Esophagus mucosa (tissue), 1 donor: ENCODE measurements at regions not wholly inside any gene's neighbourhood (a gene's known extent, or its start where the extent isn't known, plus 50 kb on each side); places are given as distances from the start of the nearest gene placed in this dataset.
A peak's percentile ranks its signal among the peaks of the same experiment; 100 is the strongest.

Experiments used
- ATAC-seq: fragments of 200-7000 bp; cut with Tn5 transposase; one replicate; pipeline ENCODE4 v1.9.1; 2020
- donor health status: DM: yes; HTN: yes; CAD: no.

DNA sequence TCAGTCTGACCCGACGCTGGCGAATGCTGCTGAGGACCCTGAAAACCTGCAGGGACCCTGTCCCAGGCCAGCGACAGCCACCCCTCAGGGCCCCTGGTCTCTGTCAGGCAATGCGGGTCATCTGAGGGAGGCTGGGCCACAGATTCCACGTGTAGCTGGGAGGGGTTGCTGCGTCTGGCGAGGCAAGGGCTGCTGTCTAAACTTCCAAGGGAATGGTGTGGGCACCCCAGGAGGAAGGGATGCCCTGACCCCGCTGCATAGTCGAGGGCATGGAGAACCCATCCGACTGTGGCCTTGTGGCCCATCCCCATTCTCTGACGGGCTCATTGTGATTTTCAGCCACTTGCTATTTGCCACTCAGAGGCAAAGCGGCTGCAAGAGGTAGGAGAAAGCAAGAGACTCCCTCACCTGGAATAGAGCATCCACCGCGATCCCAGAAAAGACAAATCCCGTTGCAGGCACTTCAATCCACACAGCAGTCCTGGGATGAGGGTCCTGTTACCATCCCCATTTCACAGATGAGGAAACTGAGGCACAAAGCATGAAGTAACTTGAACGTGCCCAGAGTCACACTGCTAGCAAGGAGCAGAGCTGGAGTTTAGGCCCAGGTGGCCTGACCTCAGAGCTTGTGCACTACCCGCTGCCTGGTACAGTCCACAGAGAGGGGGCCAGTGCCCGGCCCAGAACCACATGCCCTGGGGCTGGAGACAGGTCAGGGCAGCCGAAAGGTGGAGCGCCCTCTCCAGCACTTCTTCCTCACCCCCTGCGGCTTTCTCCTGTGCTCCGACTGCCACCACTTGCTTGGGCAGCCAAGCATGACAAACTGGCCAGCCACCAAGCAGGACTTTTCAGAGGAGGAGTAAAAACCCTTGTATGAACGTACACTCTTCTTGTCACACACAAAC, 163.8 kb upstream of the KLF14 start:
- peak; percentile 12 for ATAC-seq

DNA sequence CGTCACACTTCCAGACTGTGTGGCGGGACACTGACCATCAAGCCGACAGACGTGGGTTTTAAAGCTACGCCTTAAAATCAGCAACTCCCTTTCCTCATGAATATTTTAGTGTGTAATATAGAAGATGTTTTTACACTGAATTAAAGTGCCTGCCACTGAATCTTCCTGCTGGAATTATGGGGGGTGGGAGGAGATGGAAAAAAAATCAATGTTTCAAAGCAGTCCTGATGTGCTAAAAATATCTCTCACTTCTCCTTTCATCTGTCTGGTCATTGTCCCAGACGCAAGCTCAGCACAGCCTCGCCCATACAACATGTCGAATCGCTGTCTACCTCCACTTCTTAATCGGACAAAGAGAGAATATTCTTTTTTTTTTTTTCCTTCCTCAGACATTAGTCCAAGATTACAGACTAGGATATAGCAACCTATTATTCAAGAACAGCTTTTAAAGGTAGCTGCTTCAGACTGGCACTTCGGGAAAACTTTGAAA, 165.1 kb upstream of the KLF14 start:
- ATAC-seq, result no peak

DNA sequence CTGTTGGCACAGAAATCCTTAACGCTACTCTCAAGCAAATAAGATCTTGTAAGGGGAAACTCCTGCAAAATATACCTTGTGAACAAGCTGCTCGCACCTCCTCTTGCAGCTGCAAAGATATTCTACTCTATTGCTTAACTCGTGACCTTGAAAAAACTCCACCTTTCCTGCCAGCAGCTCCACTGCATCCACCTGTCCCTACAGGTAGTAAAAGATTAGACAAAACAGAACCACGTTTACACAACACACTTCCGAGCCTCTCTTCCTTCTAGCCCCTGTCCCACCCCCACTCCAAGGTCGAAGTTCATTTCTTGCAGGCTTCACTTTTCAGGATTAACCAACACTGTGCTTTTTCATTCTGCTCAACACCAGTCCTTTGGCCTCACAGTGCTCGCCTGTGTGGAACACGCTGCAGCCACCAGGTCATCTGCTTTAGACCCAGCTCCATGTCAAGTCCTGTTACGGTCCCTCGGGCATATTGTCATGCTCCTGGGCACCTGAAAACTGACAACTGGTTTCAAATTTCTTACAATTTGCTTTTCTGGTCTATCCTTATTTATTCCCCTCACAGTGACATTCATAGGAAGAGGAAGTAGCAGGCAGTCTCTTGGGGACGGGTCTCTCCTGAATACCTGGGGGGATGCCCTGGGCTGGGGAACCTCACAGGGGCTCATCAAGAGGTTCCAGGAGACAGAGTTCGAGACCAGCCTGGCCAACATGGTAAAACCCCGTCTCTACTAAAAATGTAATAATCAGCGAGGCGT, 165.8 kb upstream of the KLF14 start:
- peak; percentile 46 for ATAC-seq

DNA sequence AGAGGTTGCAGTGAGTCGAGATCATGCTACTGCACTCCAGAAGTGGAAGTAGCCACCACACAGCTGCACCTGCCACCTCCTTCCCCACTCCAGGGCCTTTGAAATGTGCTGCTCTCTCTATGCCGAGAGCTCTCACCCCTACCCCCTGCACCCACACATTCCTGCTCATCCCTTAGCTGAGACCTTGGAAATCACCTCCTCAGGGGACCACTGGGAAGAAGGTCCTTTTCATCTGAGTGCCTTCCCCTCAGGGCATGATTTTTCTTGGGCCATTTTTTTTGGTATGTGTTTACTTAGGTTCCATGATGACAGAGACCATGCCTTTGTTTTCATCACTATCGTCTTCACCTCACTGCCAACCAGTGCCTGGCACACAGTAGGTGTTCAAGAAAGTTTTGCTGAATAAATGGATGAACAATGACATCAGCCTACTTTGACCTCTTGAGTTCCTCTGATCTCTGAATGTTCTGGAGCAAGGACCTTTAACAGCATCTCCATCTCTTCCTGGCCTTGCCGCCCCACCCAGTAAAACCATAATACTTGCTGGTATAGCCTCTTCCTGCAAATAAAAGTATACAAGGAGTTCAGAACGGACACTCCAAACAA, 166.6 kb upstream of the KLF14 start:
- no peak for ATAC-seq

DNA sequence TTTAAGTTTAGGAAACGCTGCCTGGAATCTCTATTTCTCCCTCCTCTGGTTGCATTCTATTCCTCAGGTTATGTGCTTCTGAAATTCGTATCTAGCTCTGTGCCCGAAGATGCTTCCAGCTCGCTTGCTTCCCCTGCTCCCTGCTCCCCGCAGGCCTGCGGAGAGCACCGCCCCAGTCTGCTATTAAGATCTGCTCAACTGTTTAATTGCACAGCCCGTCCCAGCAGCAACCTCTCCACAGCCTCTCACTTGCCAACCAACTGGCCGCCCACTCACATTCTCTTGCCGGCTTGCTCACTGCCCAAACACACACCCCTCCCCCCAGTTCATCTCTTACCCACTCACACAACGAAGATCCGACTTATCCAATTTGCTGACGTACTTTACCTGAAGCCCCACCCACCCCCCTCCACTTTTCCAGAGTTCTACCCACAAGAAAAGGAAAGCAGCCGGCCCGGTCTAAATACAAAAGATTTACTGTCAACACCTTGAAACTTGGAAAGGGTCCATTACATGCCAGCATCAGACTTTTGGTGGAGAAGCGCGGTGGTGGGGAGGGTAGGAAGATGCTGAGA, 167.3 kb upstream of the KLF14 start:
- ATAC-seq, result peak; percentile 35

DNA sequence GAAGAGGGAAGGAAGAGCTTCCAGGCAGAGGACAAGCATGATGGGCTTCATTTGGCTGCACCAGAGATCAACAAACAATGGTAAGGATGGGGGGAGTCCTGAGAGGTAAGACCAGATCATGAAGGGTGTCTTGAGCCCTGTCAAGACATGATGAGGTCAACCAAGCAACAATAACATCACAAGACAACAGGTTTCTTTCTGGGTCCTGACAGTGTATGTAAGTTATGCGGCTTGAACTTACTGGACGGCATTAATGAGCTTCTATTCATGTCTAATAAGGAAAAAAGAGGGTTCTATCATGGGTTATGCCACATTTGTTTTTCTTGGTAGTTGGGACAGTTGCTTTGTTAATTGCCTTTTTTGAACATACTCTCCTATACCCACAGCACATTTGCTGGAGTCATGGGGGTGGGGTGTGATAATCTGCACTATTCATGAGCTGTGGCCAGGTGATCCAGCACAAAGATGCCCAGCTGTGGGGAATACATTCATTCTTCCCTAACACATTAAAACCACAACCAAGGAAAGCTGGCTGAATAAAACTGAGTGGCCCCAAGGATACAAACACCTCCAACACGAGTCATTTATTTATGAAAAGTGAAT, 168.8 kb upstream of the KLF14 start:
- no peak for ATAC-seq

DNA sequence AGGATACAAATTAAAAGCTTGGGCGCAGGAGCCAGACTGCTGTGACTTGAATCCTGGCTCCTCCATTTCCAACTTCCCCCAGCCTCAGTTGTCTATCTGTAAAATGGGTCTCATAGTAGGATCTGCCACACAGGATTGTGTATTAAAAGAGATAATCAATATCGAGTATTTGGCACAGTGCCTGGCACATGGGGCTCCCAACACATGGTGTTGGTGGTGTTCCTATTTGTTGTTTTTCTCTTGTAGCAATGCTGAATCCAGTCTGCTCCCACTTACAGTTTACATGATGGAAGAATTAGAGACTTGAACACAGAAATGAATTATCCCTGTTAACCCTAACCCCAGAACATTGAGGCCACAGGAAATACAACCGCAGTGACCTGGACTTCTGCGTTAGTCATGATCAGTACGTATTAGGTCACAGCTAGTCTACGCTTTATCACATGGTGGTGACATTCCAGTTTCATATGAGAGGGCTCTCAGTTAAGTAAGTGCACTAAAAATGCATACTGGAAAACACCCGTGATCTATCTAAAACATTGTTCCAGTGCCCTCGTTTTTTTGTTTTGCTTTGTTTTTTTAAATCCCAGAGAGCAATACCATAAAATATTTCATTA, 169.5 kb upstream of the KLF14 start:
- ATAC-seq, result peak; percentile 66

DNA sequence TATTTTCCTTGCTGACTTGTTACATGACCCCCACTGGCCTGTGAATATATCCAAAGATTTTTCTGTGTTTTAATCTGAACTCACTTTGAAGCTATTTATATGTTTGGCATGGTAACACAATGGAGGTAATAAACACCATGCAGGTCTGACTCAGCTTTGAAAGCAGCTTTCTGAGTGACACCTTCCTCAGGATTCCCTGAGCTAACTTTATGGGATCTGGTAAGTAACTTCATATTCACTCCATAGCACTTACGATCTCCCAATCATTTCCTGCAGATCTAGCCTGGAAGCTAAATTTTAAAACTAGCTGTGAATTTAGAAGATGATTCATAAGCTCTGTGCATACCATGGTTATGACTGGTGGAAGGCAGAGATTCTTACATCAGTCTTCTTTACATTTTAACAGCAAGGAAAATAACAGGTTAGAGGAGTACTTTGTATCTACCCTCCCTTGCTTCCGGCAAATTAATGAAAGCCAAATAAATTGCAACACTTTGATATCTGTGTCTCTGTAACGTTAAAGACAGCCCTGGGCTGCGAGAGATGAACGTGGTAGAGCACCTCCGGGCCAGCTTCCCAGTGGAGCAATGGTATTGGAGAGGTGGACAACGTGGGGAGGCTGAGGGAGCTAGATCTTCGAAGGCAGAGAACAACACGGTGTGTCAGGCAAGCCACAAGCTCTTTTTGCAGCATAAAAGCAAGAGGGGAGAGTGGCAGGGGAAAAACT, 170.2 kb upstream of the KLF14 start:
- ATAC-seq, result peak; percentile 92

DNA sequence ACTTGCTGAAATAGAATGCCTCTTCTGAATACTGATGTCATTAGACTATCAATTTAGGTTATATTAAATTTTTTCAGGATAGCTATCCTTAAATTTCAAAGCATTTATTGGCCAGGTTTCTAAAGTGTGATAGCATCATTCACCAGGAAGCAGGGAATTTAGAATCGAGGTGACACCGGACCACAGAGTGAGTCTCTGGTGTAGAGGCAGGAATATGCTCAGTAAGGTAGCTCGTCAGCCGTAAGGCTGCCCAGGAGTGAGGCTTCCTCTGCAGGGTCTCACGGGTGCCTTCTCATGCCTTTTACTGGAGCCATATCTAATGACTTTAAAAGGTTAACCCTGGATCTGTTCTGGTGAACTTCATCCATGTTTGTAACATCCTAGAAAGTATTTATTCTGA, 170.8 kb upstream of the KLF14 start:
- no peak for ATAC-seq

DNA sequence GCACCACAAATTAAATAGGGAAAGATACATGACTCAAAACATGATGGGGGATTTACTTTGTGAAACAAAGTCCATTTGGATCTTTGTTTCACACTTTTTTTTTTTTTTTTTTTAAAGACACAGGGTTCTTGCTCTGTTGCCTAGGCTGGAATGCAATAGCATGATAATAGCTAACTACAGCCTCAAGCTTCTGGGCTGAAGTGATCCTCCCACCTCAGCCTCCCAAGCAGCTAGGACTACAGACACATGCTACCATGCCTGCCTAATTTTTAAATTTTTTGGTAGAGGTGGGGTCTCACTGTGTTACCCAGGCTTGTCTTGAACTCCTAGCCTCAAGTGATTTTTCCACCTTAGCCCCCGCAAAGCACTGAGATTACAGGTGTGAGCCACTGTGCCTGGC, 172.6 kb upstream of the KLF14 start:
- ATAC-seq, result no peak

DNA sequence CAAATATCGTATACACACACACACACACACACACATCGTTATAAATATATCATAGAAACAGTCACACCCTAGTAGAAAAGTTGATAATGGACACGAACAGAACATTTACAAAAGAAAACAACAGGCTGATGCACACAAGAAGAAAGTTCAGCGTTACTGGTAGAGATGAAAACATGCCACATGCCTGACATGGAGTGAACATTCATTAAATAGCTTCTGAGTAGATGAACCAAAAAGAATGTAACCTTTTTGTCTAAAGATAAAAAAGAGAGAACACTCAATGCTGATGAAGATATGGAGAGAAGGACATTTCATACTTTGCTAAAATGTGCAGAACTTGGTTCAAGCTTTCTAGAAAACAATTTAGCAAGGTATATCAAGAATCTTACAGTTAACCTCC, 173.4 kb upstream of the KLF14 start:
- no peak for ATAC-seq

DNA sequence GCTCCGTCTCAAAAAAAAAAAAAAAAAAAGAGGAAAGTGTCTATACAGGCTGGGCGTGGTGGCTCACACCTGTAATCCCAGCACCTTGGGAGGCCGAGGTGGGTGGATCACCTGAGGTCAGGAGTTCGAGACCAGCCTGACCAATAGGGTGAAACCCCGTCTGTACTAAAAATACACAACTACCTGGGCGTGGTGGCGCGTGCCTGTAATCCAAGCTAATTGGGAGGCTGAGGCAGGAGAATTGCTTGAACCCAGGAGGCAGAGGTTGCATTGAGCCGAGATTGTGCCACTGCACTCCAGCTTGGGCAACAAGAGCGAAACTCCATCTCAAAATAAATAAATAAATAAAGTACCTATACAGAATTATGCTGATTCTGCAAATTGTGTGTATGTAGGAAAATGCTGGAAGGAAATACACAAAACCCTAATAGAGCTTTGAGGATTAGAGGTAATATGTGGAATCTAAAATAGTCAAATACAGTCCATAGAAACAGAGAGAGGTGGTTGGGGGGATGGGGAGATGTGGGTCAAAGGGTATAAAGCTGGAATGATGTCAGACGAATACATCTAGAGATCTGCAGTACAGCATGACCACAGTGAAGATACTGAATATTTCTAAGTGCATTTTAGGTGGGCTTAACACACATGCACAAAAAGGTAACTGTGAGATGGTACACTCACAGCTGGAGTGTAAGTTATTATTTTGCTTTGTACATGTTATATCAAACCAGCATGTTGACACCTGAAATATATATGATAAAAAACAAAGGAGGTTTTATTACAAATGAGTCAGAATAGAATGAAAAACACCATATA, 174.5 kb upstream of the KLF14 start:
- no peak for ATAC-seq

DNA sequence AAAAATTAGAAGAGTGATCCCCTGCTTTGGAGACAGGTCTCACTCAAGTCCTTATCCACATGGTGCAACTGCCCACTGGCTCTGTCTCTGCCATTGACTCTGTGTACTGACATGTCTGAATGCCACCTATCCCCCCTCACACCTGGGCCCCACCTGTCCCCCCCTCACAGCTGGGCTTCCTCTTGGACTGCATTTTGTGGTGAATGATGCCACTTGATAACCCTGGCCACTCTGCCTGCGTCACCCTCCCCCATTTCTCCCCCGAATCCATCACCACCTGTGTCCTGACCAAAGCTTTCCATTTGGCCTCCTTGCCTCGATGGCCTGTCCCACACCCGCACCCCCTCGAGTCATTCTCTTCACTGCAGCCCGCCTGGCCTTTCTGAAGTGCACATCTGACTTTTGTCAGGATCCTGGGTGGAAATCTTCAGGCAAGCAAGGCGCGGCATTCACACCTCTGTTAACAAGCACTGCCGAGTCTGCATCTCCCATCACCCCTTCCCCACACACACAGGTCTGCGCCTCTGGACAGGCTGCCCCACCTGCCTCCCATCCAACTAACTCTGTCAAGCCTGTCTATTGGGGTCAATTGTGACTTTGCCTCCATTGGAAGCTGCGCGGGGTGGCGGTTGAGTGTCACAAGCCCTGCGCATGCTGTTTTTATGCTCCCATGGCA, 175.3 kb upstream of the KLF14 start:
- ATAC-seq, result no peak

DNA sequence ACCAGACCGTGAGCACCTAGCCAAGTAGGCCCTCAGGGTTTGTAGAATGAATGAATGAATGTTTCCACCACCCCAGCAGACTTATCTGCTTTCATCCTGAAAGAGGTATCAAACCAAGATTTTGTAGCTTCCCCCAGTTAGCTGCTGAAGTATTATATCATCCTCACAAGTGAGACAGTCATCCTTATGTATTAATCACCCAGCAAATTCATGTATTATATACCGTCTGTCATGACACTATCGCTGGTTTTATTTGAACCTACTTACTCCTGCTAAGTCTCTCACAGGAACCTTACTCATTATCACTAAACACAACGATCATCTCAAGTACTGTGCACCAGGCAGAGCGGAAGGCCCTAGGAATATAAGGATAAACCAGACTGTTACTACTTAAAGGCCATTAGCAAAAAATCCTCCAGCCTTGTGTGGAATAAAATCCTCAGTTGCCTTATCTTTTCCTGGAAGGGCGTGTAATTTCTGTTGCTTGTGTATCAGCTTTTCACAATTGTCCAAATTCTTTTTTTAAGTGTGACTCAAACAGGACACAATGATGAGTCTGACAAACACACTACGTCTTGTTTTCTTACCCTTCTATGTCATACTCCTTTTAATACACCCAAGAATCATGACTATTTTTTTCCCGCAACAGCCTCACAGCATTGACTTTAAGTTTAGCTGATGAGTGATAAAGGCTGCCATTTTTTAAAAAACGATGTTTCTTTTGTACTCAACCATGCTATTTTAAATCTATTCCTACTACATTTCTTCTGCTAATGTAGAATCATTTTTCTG, 176.1 kb upstream of the KLF14 start:
- ATAC-seq, result peak; percentile 42

DNA sequence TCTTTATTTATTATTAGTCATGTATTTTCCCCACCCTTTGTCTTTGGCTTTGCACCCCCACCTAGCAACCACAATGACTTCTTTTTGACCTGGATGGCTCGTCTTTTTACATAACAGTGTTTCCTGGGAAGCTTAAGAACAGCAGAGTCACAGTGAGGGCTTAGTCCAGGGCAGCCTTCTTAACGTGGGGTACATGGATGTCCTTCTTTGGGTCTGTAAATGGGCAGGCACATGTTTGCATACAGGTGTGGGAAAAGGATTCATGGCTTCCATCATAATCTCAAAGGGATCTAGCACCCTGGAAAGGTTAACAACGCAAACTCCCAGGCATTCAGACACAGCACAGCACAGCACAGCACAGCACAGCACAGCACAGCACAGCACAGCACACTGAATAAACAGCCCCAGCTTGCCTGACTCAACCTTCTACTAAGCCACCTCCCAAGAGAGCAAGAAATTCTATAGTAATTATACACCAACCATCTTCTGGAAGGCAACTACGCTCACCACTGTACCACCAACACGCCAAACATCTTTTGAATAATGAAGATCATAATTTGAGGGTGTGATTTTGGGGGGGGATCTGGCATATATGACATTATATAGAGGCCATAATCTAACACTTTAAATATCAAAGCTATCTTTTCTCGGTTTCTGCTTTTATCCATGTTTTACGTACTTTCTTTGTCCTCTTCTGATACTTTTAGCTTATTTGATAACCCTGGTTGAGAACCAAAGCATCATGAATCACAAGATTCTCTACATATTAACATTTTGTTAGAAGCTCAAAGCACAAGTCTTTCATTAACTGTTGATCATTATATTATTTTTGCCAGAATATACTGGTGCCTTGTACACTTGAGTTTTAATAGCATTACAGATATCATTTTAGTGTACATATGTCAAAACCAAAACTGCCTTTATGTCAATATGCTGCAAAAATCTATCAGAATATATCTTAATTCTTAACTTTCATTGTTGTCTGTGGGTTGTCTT, 177.2 kb upstream of the KLF14 start:
- ATAC-seq, result peak; percentile 68

DNA sequence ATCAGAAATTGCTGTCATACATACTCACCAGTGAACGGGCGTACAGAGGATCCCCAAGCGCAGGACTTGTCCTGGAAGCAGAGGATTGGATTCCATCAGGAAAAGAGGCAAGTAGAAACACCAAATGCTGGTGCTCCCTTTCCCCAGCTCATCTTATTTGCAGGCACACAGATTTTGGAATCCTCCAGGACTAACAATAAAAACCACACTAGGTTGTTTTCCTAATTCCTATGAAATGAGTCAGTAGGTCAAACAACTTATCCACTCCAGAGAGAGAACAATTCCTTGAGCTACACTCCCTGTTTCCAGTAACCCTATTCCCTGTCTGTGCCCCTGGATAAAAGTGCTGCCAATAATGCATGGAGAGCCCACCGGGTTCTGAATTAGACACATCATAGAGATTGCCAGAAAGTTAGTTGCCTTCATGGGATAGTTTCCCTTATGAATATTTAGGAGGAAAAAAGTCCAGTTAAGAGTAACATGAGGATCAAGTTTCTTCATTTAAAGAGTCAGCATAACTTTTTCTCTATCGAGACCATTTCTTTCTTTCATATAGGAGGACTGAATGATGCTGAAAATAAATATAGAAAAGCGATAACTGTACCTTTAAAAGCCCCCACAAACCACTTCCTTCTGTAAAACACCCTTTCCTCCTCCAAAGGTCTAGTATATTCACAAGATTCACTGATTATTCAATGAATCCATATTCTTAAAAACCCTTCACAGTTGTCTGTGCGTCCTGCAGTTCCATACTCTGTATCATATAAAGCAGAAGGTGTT, 178.3 kb upstream of the KLF14 start:
- ATAC-seq, result peak; percentile 30
